ENCODE measurements at regions not wholly inside any gene's neighbourhood (a gene's known extent, or its start where the extent isn't known, plus 50 kb on each side); places are given as distances from the start of the nearest gene placed in this dataset.

DNA sequence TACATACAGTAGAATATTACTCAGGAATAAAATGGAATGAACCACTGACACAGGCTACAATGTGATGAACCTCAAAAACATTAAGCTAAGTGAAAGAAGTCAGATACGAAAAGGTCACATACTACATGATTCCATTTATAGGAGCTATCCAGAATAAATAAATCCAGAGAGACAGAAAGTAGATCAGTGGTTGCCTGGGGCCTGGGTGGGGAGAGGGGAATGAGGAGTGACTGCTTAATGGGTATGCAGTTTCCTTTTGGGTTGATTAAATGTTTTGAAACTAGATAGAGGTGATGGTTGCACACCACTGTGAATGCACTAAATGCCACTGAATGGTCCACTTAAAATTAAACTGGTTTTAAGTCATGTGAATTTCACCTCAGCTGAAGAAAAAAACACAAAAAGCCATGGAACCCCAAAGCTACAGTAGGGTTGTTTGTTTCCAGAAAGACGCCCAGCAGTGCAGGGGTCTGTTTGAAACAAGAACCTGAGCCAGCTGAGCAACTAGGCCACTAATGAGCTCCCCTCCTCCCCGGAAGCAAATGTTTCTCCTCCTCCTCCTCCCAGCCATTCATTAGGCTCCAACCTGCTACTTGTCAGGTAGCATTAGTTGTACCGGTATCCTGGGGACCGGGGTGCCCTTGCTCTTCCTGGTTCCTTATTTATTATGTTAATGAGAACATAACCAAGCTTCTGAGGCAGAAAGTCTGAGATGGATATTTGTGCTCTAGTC is 168.4 kb downstream of the EVX1 start:
- TF ChIP-seq, protein P1, sequence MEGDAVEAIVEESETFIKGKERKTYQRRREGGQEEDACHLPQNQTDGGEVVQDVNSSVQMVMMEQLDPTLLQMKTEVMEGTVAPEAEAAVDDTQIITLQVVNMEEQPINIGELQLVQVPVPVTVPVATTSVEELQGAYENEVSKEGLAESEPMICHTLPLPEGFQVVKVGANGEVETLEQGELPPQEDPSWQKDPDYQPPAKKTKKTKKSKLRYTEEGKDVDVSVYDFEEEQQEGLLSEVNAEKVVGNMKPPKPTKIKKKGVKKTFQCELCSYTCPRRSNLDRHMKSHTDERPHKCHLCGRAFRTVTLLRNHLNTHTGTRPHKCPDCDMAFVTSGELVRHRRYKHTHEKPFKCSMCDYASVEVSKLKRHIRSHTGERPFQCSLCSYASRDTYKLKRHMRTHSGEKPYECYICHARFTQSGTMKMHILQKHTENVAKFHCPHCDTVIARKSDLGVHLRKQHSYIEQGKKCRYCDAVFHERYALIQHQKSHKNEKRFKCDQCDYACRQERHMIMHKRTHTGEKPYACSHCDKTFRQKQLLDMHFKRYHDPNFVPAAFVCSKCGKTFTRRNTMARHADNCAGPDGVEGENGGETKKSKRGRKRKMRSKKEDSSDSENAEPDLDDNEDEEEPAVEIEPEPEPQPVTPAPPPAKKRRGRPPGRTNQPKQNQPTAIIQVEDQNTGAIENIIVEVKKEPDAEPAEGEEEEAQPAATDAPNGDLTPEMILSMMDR (IDR thresholded peaks at IDR 0.05): no peak
- TF ChIP-seq POLR2A (IDR thresholded peaks at IDR 0.05): no peak
